ENCODE measurements at regions not wholly inside any gene's neighbourhood (a gene's known extent, or its start where the extent isn't known, plus 50 kb on each side); places are given as distances from the start of the nearest gene placed in this dataset.
"Not testable (repeated sequence)": the region's sequence is repeated elsewhere in the genome, so short reads cannot be mapped to it uniquely, and the experiment has no call there.

GRCh38 chr1:148373192-148373925 lies 109.7 kb downstream of the PPIAL4G start:
- H3K4me3 ChIP-seq, result no peak overlapping the region
- H3K9me3 ChIP-seq, result no peaks in the 10 kb centered on the region
- ATAC-seq, result no peak
- H3K4me1 ChIP-seq, result no peaks in the 10 kb centered on the region
- no peak overlapping the region for H3K27ac ChIP-seq
- DNase-seq, result no peak
- H3K36me3 ChIP-seq, result no peaks in the 10 kb centered on the region
- H3K27me3 ChIP-seq, result no peaks in the 10 kb centered on the region
- intact Hi-C loops (cut with DNase I), result no loop called here
- no peak for TF ChIP-seq CTCF (IDR thresholded peaks at IDR 0.05)

- H3K27ac ChIP-seq, result no peak overlapping the region
- TF ChIP-seq CTCF (IDR thresholded peaks at IDR 0.05), result no peak
- intact Hi-C loops (cut with DNase I), result no loop called here
Measured at GRCh38 chr1:148372731-148373130, 110.4 kb downstream of the PPIAL4G start.

GRCh38 chr1:148372051-148372726 lies 110.9 kb downstream of the PPIAL4G start:
- H3K4me1 ChIP-seq; DNase-seq; H3K4me3 ChIP-seq; H3K27me3 ChIP-seq; H3K9me3 ChIP-seq; H3K27ac ChIP-seq; H3K36me3 ChIP-seq; intact Hi-C loops (cut with DNase I): not testable (repeated sequence)
- ATAC-seq, result peak; percentile 19

More at GRCh38 chr1:148372731-148373130, 110.4 kb downstream of the PPIAL4G start:
- ATAC-seq (no peak), DNase-seq (no peak)
- no peaks in the 10 kb centered on the region for H3K9me3 ChIP-seq
- H3K36me3 ChIP-seq, result no peaks in the 10 kb centered on the region
- no peak overlapping the region for H3K4me3 ChIP-seq
- H3K4me1 ChIP-seq, result no peaks in the 10 kb centered on the region
- no peaks in the 10 kb centered on the region for H3K27me3 ChIP-seq

- H3K4me3 ChIP-seq; H3K27ac ChIP-seq; intact Hi-C loops (cut with DNase I); H3K27me3 ChIP-seq; H3K4me1 ChIP-seq; H3K36me3 ChIP-seq; H3K9me3 ChIP-seq; DNase-seq: not testable (repeated sequence)
- ATAC-seq, result peak; percentile 99
- peak; percentile 70 for TF ChIP-seq CTCF (IDR thresholded peaks at IDR 0.05)
Measured at GRCh38 chr1:148371551-148371994, 111.5 kb downstream of the PPIAL4G start.

GRCh38 chr1:148370661-148371060 lies 112.4 kb downstream of the PPIAL4G start:
- H3K4me1 ChIP-seq; intact Hi-C loops (cut with DNase I); H3K27ac ChIP-seq; DNase-seq; H3K36me3 ChIP-seq; H3K27me3 ChIP-seq; H3K9me3 ChIP-seq; ATAC-seq; H3K4me3 ChIP-seq: not testable (repeated sequence)

- ATAC-seq (no peak), DNase-seq (no peak)
- Histone ChIP-seq H3K9me3 (no peaks in the 10 kb centered on the region), H3K27me3 (no peaks in the 10 kb centered on the region), H3K4me3 (no peak overlapping the region), H3K4me1 (no peaks in the 10 kb centered on the region), H3K27ac (no peak overlapping the region), H3K36me3 (no peaks in the 10 kb centered on the region)
- no peak for TF ChIP-seq CTCF (IDR thresholded peaks at IDR 0.05)
- intact Hi-C loops (cut with DNase I), result no loop called here
Measured at GRCh38 chr1:148367596-148367995, 115.5 kb downstream of the PPIAL4G start.

- ATAC-seq; DNase-seq; H3K9me3 ChIP-seq; intact Hi-C loops (cut with DNase I); H3K4me1 ChIP-seq; H3K36me3 ChIP-seq; H3K27ac ChIP-seq; H3K4me3 ChIP-seq: not testable (repeated sequence)
- H3K27me3 ChIP-seq, result peaks cover 11% of the 10 kb centered on the region
Measured at GRCh38 chr1:148366136-148366753, 116.9 kb downstream of the PPIAL4G start.

- H3K4me1 ChIP-seq; ATAC-seq; intact Hi-C loops (cut with DNase I); H3K9me3 ChIP-seq; H3K27ac ChIP-seq; H3K4me3 ChIP-seq; DNase-seq; H3K36me3 ChIP-seq: not testable (repeated sequence)
- H3K27me3 ChIP-seq, result peaks cover 13% of the 10 kb centered on the region
Measured at GRCh38 chr1:148365151-148365550, 118.0 kb downstream of the PPIAL4G start.

GRCh38 chr1:148363979-148364378 lies 119.1 kb downstream of the PPIAL4G start:
- DNase-seq; H3K4me3 ChIP-seq; H3K4me1 ChIP-seq; ATAC-seq; intact Hi-C loops (cut with DNase I); H3K27ac ChIP-seq; H3K9me3 ChIP-seq; H3K36me3 ChIP-seq: not testable (repeated sequence)
- H3K27me3 ChIP-seq, result peaks cover 24% of the 10 kb centered on the region
